DND-41 (cell line): ENCODE measurements at regions not wholly inside any gene's neighbourhood (a gene's known extent, or its start where the extent isn't known, plus 50 kb on each side); places are given as distances from the start of the nearest gene placed in this dataset.

Experiments
- ATAC-seq: fragments of 200-7000 bp; cut with Tn5 transposase; 3 replicates; pipeline ENCODE4 v1.9.1; 2021; ENCODE audit warnings: low read depth; ENCODE audit not compliant: insufficient read depth
- DNase-seq: peaks from one replicate; pipeline ENCODE4 v3.0.0-alpha.2; 2020
- H2AFZ ChIP-seq: 2 replicates; pipeline ENCODE4 v1.6.0; 2012; ENCODE audit warnings: low read depth, low read length
- H3K27ac ChIP-seq: 2 replicates; pipeline ENCODE4 v1.5.1; 2012; ENCODE audit warnings: low read length, inconsistent platforms
- H3K27me3 ChIP-seq: fragments of 200-600 bp; sonication (generic); 2 replicates; pipeline ENCODE4 v1.6.0; 2012; ENCODE audit warnings: low read length, mild to moderate bottlenecking, inconsistent platforms; ENCODE audit not compliant: insufficient read depth, poor library complexity
- H3K36me3 ChIP-seq: 2 replicates; pipeline ENCODE4 v1.5.1; 2012; ENCODE audit warnings: low read length, inconsistent platforms; ENCODE audit not compliant: insufficient read depth
- H3K4me1 ChIP-seq: 2 replicates; pipeline ENCODE4 v1.5.1; 2012; ENCODE audit warnings: mild to moderate bottlenecking, low read length; ENCODE audit not compliant: insufficient read depth
- H3K4me2 ChIP-seq: 2 replicates; pipeline ENCODE4 v1.6.0; 2012; ENCODE audit warnings: mild to moderate bottlenecking, moderate library complexity, low read length, inconsistent platforms; ENCODE audit not compliant: insufficient read depth
- H3K4me3 ChIP-seq, 2 experiments: fragments of 200-600 bp in 1 of 2; shearing (Covaris generic) in 1 of 2; 2 replicates each; pipeline ENCODE4 v1.5.1; 2012 to 2016; ENCODE audit warnings: inconsistent platforms in 2 of 2, low read length in 2 of 2, mild to moderate bottlenecking in 2 of 2, low read depth in 1 of 2, moderate library complexity in 1 of 2
- H3K79me2 ChIP-seq: 2 replicates; pipeline ENCODE4 v1.6.0; 2012; ENCODE audit warnings: low read length, inconsistent platforms; ENCODE audit not compliant: insufficient read depth
- H3K9ac ChIP-seq: 2 replicates; pipeline ENCODE4 v1.6.0; 2012; ENCODE audit warnings: low read depth, mild to moderate bottlenecking, inconsistent platforms, low read length, moderate library complexity
- H3K9me3 ChIP-seq: 2 replicates; pipeline ENCODE4 v1.5.1; 2012; ENCODE audit warnings: low read length, moderate library complexity, mild to moderate bottlenecking, inconsistent platforms; ENCODE audit not compliant: insufficient read depth, severe bottlenecking
- H4K20me1 ChIP-seq: 2 replicates; pipeline ENCODE4 v1.6.0; 2012; ENCODE audit warnings: low read length; ENCODE audit not compliant: insufficient read depth
- EZH2 ChIP-seq: IDR thresholded peaks from 3 replicates; pipeline ENCODE4 v1.6.1; 2012; ENCODE audit warnings: borderline replicate concordance, low read depth, mild to moderate bottlenecking, moderate library complexity, low read length, inconsistent platforms; ENCODE audit not compliant: severe bottlenecking
- TF ChIP-seq, protein P1 (sequence below): IDR thresholded peaks from 2 replicates; pipeline ENCODE4 v1.5.1; 2012; ENCODE audit warnings: borderline replicate concordance, low read length, moderate library complexity, mild to moderate bottlenecking; ENCODE audit not compliant: poor library complexity, severe bottlenecking; ENCODE audit errors: extremely low read depth

DNA sequence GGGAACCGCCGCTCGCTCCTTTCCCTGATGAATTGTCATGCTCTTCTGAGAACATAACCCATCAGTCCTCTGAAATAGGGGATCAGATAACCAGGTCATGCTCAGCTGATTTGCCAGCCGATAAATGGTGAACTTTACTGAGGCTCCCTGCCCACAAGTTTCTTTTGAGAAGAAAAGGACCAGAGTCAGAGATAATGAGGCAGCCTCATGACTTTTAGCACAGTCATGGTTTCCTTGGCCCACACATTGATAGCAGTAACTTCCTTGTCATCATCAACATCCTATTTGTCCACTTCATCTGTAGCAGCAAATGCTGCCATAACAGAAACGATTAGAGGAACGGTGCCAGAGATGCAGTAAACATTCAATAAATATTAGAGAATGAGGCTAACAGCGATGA is 509.0 kb downstream of the GATA3 start:
- Histone ChIP-seq H3K4me3 (no peak overlapping the region), H3K9me3 (no peaks in the 10 kb centered on the region), H3K27ac (no peak overlapping the region), H3K27me3 (no peaks in the 10 kb centered on the region), H3K9ac (no peak overlapping the region), H3K36me3 (no peaks in the 10 kb centered on the region), H3K4me1 (no peaks in the 10 kb centered on the region), H2AFZ (no peak overlapping the region), H3K4me2 (no peak overlapping the region), H3K79me2 (no peaks in the 10 kb centered on the region), H4K20me1 (no peaks in the 10 kb centered on the region)
- DNase-seq (no peak), ATAC-seq (no peak)
- TF ChIP-seq, protein P1, sequence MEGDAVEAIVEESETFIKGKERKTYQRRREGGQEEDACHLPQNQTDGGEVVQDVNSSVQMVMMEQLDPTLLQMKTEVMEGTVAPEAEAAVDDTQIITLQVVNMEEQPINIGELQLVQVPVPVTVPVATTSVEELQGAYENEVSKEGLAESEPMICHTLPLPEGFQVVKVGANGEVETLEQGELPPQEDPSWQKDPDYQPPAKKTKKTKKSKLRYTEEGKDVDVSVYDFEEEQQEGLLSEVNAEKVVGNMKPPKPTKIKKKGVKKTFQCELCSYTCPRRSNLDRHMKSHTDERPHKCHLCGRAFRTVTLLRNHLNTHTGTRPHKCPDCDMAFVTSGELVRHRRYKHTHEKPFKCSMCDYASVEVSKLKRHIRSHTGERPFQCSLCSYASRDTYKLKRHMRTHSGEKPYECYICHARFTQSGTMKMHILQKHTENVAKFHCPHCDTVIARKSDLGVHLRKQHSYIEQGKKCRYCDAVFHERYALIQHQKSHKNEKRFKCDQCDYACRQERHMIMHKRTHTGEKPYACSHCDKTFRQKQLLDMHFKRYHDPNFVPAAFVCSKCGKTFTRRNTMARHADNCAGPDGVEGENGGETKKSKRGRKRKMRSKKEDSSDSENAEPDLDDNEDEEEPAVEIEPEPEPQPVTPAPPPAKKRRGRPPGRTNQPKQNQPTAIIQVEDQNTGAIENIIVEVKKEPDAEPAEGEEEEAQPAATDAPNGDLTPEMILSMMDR, result no peak
- no peak for TF ChIP-seq EZH2

DNA sequence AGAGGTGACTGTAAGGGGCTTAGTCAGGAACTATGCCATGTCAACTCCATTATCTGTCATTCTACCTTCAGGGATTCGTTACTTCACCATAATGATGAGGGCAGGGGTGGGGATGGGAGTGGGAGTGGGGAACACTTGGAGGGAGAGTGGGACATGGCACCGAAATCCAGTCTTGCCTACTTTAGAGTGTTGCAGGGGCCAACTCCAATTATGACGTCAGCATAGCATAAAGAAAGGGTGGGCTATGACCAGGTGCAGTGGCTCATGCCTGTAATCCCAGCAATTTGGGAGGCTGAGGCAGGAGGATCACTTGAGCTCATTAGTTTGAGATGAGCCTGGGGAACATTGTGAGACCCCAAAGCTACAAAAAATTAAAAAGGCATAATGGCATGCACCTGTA is 512.2 kb downstream of the GATA3 start:
- Histone ChIP-seq H2AFZ (no peak overlapping the region), H3K4me2 (no peak overlapping the region), H3K9me3 (no peaks in the 10 kb centered on the region), H3K27me3 (no peaks in the 10 kb centered on the region), H3K4me3 (no peak overlapping the region), H3K4me1 (no peaks in the 10 kb centered on the region), H3K9ac (no peak overlapping the region), H4K20me1 (no peaks in the 10 kb centered on the region), H3K79me2 (no peaks in the 10 kb centered on the region), H3K27ac (no peak overlapping the region), H3K36me3 (no peaks in the 10 kb centered on the region)
- ATAC-seq (no peak), DNase-seq (no peak)
- no peak for TF ChIP-seq EZH2
- TF ChIP-seq, protein P1, result no peak

DNA sequence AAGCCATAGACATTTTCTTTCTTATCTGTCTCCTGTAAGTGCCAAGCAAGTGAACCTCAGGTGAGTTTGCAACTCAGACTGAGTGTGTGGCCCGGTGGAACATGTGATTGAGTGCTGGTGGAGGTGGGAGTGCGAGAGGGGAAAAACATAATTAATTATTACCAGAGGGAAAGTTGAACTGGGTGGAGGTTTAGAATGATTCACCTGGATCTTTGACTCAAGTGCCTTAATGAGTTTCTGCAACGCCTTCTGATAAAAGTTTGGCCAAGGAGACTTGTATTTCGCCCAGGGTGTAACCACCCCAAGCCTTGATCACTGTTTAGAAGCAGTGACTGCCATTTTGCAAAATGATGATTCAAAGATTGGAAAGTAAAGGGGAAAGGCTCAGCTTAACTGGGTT is 513.9 kb downstream of the GATA3 start:
- H3K4me1 ChIP-seq, result no peaks in the 10 kb centered on the region
- H3K27ac ChIP-seq, result no peak overlapping the region
- H3K4me3 ChIP-seq, result no peak overlapping the region
- no peak overlapping the region for H3K4me2 ChIP-seq
- no peak overlapping the region for H2AFZ ChIP-seq
- H3K36me3 ChIP-seq, result no peaks in the 10 kb centered on the region
- H4K20me1 ChIP-seq, result no peaks in the 10 kb centered on the region
- H3K9me3 ChIP-seq, result no peaks in the 10 kb centered on the region
- DNase-seq, result no peak
- no peaks in the 10 kb centered on the region for H3K79me2 ChIP-seq
- H3K27me3 ChIP-seq, result no peaks in the 10 kb centered on the region
- no peak for ATAC-seq
- no peak overlapping the region for H3K9ac ChIP-seq
- TF ChIP-seq, protein P1, result no peak
- no peak for TF ChIP-seq EZH2

DNA sequence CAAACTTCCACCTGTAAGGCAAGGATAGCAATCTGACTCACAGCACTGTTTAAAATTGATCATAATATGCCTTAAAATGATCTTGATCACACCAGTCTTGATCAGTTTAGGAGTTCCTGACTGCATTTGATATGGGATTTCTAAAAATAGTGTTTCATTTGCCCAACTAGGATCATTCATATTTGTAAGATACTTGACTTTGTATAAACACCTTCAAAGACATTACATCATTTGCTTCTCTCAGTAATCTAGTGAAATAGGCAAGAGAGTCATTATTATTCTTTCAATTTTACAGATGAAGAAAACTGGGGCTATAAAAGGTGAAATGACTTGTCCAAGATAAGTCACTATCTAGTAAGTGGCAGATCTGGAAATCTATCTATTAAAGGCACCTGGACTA is 521.1 kb downstream of the GATA3 start:
- TF ChIP-seq EZH2, result no peak
- TF ChIP-seq, protein P1, result no peak
- no peak overlapping the region for H3K4me2 ChIP-seq
- DNase-seq (no peak), ATAC-seq (no peak)
- no peak overlapping the region for H3K27ac ChIP-seq
- H3K79me2 ChIP-seq, result no peaks in the 10 kb centered on the region
- no peak overlapping the region for H2AFZ ChIP-seq
- no peaks in the 10 kb centered on the region for H4K20me1 ChIP-seq
- H3K4me3 ChIP-seq, result no peak overlapping the region
- H3K4me1 ChIP-seq, result no peaks in the 10 kb centered on the region
- no peaks in the 10 kb centered on the region for H3K9me3 ChIP-seq
- H3K27me3 ChIP-seq, result no peaks in the 10 kb centered on the region
- no peaks in the 10 kb centered on the region for H3K36me3 ChIP-seq
- no peak overlapping the region for H3K9ac ChIP-seq
